ENCODE measurements at regions not wholly inside any gene's neighbourhood (a gene's known extent, or its start where the extent isn't known, plus 50 kb on each side); places are given as distances from the start of the nearest gene placed in this dataset.
"Not testable (repeated sequence)": the region's sequence is repeated elsewhere in the genome, so short reads cannot be mapped to it uniquely, and the experiment has no call there.

- H3K36me3 ChIP-seq; H3K27me3 ChIP-seq (replicated peaks); H3K9me3 ChIP-seq (replicated peaks); H3K4me1 ChIP-seq (replicated peaks); H3K4me3 ChIP-seq; DNase-seq (ENCODE audit: low read depth in 1 of 2, low spot score in 2 of 2); H3K27ac ChIP-seq: not testable (repeated sequence)
Observed at GRCh38 chr6:97779039-97779766, 496.2 kb upstream of the MMS22L start.

GRCh38 chr6:97790926-97791590 lies 508.0 kb upstream of the MMS22L start:
- DNase-seq (ENCODE audit: low read depth in 1 of 2, low spot score in 2 of 2) = no peak
- Histone ChIP-seq H3K4me3 (no peak overlapping the region), H3K27me3 (replicated peaks) (no peaks in the 10 kb centered on the region), H3K9me3 (replicated peaks) (no peaks in the 10 kb centered on the region), H3K36me3 (no peaks in the 10 kb centered on the region), H3K4me1 (replicated peaks) (no peaks in the 10 kb centered on the region), H3K27ac (no peak overlapping the region)

- H3K9me3 ChIP-seq (replicated peaks) = no peaks in the 10 kb centered on the region
- H3K4me1 ChIP-seq (replicated peaks) = no peaks in the 10 kb centered on the region
Observed at GRCh38 chr6:97805596-97805995, 522.6 kb upstream of the MMS22L start.

GRCh38 chr6:97812940-97813339 lies 529.9 kb upstream of the MMS22L start:
- Histone ChIP-seq H3K4me3 (no peak overlapping the region), H3K4me1 (replicated peaks) (no peaks in the 10 kb centered on the region), H3K9me3 (replicated peaks) (no peaks in the 10 kb centered on the region), H3K27ac (no peak overlapping the region), H3K36me3 (no peaks in the 10 kb centered on the region), H3K27me3 (replicated peaks) (no peaks in the 10 kb centered on the region)
- no peak for DNase-seq (ENCODE audit: low read depth in 1 of 2, low spot score in 2 of 2)

More at GRCh38 chr6:97805596-97805995, 522.6 kb upstream of the MMS22L start:
- Histone ChIP-seq H3K4me3 (no peak overlapping the region), H3K27me3 (replicated peaks) (no peaks in the 10 kb centered on the region), H3K27ac (no peak overlapping the region), H3K36me3 (no peaks in the 10 kb centered on the region)
- no peak for DNase-seq (ENCODE audit: low read depth in 1 of 2, low spot score in 2 of 2)

- DNase-seq (ENCODE audit: low read depth in 1 of 2, low spot score in 2 of 2) = no peak
- H3K27ac ChIP-seq = no peak overlapping the region
- no peaks in the 10 kb centered on the region for H3K4me1 ChIP-seq (replicated peaks)
- H3K4me3 ChIP-seq = no peak overlapping the region
- H3K9me3 ChIP-seq (replicated peaks) = no peaks in the 10 kb centered on the region
- H3K36me3 ChIP-seq = no peaks in the 10 kb centered on the region
- H3K27me3 ChIP-seq (replicated peaks) = no peaks in the 10 kb centered on the region
Observed at GRCh38 chr6:97813889-97814567, 531.0 kb upstream of the MMS22L start.

GRCh38 chr6:97815301-97815812 lies 532.3 kb upstream of the MMS22L start:
- no peaks in the 10 kb centered on the region for H3K4me1 ChIP-seq (replicated peaks)
- no peaks in the 10 kb centered on the region for H3K36me3 ChIP-seq
- H3K27me3 ChIP-seq (replicated peaks) = no peaks in the 10 kb centered on the region
- H3K4me3 ChIP-seq = no peak overlapping the region
- no peak for DNase-seq (ENCODE audit: low read depth in 1 of 2, low spot score in 2 of 2)
- no peaks in the 10 kb centered on the region for H3K9me3 ChIP-seq (replicated peaks)
- no peak overlapping the region for H3K27ac ChIP-seq

- Histone ChIP-seq H3K9me3 (replicated peaks) (no peaks in the 10 kb centered on the region), H3K4me3 (no peak overlapping the region), H3K4me1 (replicated peaks) (no peaks in the 10 kb centered on the region), H3K27me3 (replicated peaks) (no peaks in the 10 kb centered on the region), H3K36me3 (no peaks in the 10 kb centered on the region), H3K27ac (no peak overlapping the region)
- no peak for DNase-seq (ENCODE audit: low read depth in 1 of 2, low spot score in 2 of 2)
Observed at GRCh38 chr6:97816526-97816925, 533.5 kb upstream of the MMS22L start.

- Histone ChIP-seq H3K4me3 (no peak overlapping the region), H3K9me3 (replicated peaks) (no peaks in the 10 kb centered on the region), H3K27me3 (replicated peaks) (no peaks in the 10 kb centered on the region), H3K4me1 (replicated peaks) (no peaks in the 10 kb centered on the region), H3K36me3 (no peaks in the 10 kb centered on the region), H3K27ac (no peak overlapping the region)
- DNase-seq (ENCODE audit: low read depth in 1 of 2, low spot score in 2 of 2) = no peak
Observed at GRCh38 chr6:97819710-97820109, 536.7 kb upstream of the MMS22L start.

- H3K27ac ChIP-seq = no peak overlapping the region
- H3K4me3 ChIP-seq = no peak overlapping the region
- H3K4me1 ChIP-seq (replicated peaks) = no peaks in the 10 kb centered on the region
- DNase-seq (ENCODE audit: low read depth in 1 of 2, low spot score in 2 of 2) = no peak
- H3K36me3 ChIP-seq = no peaks in the 10 kb centered on the region
- H3K27me3 ChIP-seq (replicated peaks) = no peaks in the 10 kb centered on the region
- no peaks in the 10 kb centered on the region for H3K9me3 ChIP-seq (replicated peaks)
Observed at GRCh38 chr6:97820400-97820799, 537.4 kb upstream of the MMS22L start.

GRCh38 chr6:97822632-97823031 lies 539.6 kb upstream of the MMS22L start:
- no peaks in the 10 kb centered on the region for H3K36me3 ChIP-seq
- H3K27me3 ChIP-seq (replicated peaks) = no peaks in the 10 kb centered on the region
- no peaks in the 10 kb centered on the region for H3K4me1 ChIP-seq (replicated peaks)
- no peaks in the 10 kb centered on the region for H3K9me3 ChIP-seq (replicated peaks)
- no peak overlapping the region for H3K4me3 ChIP-seq
- no peak overlapping the region for H3K27ac ChIP-seq
- no peak for DNase-seq (ENCODE audit: low read depth in 1 of 2, low spot score in 2 of 2)

GRCh38 chr6:97841763-97842162 lies 558.7 kb upstream of the MMS22L start:
- Histone ChIP-seq H3K27me3 (replicated peaks) (no peaks in the 10 kb centered on the region), H3K4me3 (no peak overlapping the region), H3K9me3 (replicated peaks) (no peaks in the 10 kb centered on the region), H3K36me3 (no peaks in the 10 kb centered on the region), H3K4me1 (replicated peaks) (no peaks in the 10 kb centered on the region), H3K27ac (no peak overlapping the region)
- DNase-seq (ENCODE audit: low read depth in 1 of 2, low spot score in 2 of 2) = no peak

GRCh38 chr6:97842521-97842920 lies 559.5 kb upstream of the MMS22L start:
- Histone ChIP-seq H3K4me1 (replicated peaks) (no peaks in the 10 kb centered on the region), H3K9me3 (replicated peaks) (no peaks in the 10 kb centered on the region), H3K36me3 (no peaks in the 10 kb centered on the region), H3K27ac (no peak overlapping the region), H3K4me3 (no peak overlapping the region), H3K27me3 (replicated peaks) (no peaks in the 10 kb centered on the region; the same call in 1 of the 2 replicates)
- DNase-seq (ENCODE audit: low read depth in 1 of 2, low spot score in 2 of 2) = no peak

- H3K4me1 ChIP-seq (replicated peaks) = no peaks in the 10 kb centered on the region
Observed at GRCh38 chr6:97849390-97849789, 566.4 kb upstream of the MMS22L start.

More at GRCh38 chr6:97849390-97849789, 566.4 kb upstream of the MMS22L start:
- H3K27ac ChIP-seq = no peak overlapping the region
- H3K27me3 ChIP-seq (replicated peaks) = no peaks in the 10 kb centered on the region; the same call in 1 of the 2 replicates
- no peak for DNase-seq (ENCODE audit: low read depth in 1 of 2, low spot score in 2 of 2)
- no peaks in the 10 kb centered on the region for H3K36me3 ChIP-seq
- H3K9me3 ChIP-seq (replicated peaks) = no peaks in the 10 kb centered on the region
- no peak overlapping the region for H3K4me3 ChIP-seq
